SK-N-SH (cell line): ENCODE measurements at regions not wholly inside any gene's neighbourhood (a gene's known extent, or its start where the extent isn't known, plus 50 kb on each side); places are given as distances from the start of the nearest gene placed in this dataset.
"Not testable (repeated sequence)": the region's sequence is repeated elsewhere in the genome, so short reads cannot be mapped to it uniquely, and the experiment has no call there.

Source experiments
- CTCF ChIA-PET: fragments of 300-600, 350-600 bp; formaldehyde crosslinking; extraction: SDS; loops from one replicate; lab custom pipeline; 2021; lab: Yijun Ruan, JAX
- POLR2A ChIA-PET: fragments of 350-600 bp; sonication (Branson Sonifier 250); formaldehyde crosslinking; extraction: SDS; loops from one replicate; lab custom pipeline; 2020; ENCODE audit warnings: antibody characterized with exemption, inconsistent platforms; lab: Yijun Ruan, JAX
- DNase-seq: peaks from one replicate; pipeline ENCODE4 v3.0.0; 2012
- H2AFZ ChIP-seq: fragments of 200-600 bp; sonication (generic); 2 replicates; pipeline ENCODE4 v1.8.1; 2016; ENCODE audit warnings: antibody characterized with exemption, mild to moderate bottlenecking, low read depth
- H3F3A ChIP-seq: fragments of 200-600 bp; sonication (generic); replicated peaks from 2 replicates; pipeline ENCODE3; 2016; ENCODE audit warnings: antibody characterized with exemption, mild to moderate bottlenecking; ENCODE audit not compliant: insufficient read depth
- H3K27ac ChIP-seq, 2 experiments: fragments of 200-500 bp in 1 of 2; fragments of 200-600 bp in 1 of 2; sonication (Bioruptor generic) in 1 of 2; sonication (generic), shearing (Covaris generic) in 1 of 2; 2 replicates each; pipeline versions ENCODE4 v1.5.1 to v1.6.1; 2014 to 2016; ENCODE audit warnings: low read depth in 2 of 2, inconsistent platforms in 1 of 2, low read length in 1 of 2, mild to moderate bottlenecking in 1 of 2, mixed read lengths in 1 of 2
- H3K27me3 ChIP-seq: fragments of 200-600 bp; sonication (generic), shearing (Covaris generic); 2 replicates; pipeline ENCODE4 v1.6.1; 2016; ENCODE audit warnings: mixed run types; ENCODE audit not compliant: insufficient read depth
- H3K36me3 ChIP-seq, 2 experiments: fragments of 200-500 bp in 1 of 2; fragments of 200-600 bp in 1 of 2; sonication (Bioruptor generic) in 1 of 2; sonication (generic) in 1 of 2; replicated peaks in 1 of 2; 2 replicates each; pipeline versions ENCODE3 to v1.5.1; 2014 to 2016; ENCODE audit warnings: low read length in 1 of 2, mild to moderate bottlenecking in 1 of 2; ENCODE audit not compliant: insufficient read depth in 2 of 2, control insufficient read depth in 1 of 2
- H3K4me1 ChIP-seq, 2 experiments: fragments of 200-500 bp in 1 of 2; fragments of 200-600 bp in 1 of 2; sonication (Bioruptor generic) in 1 of 2; sonication (generic), shearing (Covaris generic) in 1 of 2; 2 replicates each; pipeline versions ENCODE4 v1.5.1 to v1.6.1; 2014 to 2016; ENCODE audit warnings: low read depth in 1 of 2, low read length in 1 of 2, mixed run types in 1 of 2; ENCODE audit not compliant: insufficient read depth in 2 of 2, control insufficient read depth in 1 of 2
- H3K4me2 ChIP-seq: fragments of 200-600 bp; sonication (generic), shearing (Covaris generic); 2 replicates; pipeline ENCODE4 v1.6.1; 2017; ENCODE audit warnings: mixed run types
- H3K4me3 ChIP-seq, 2 experiments: fragments of 200-500 bp in 1 of 2; fragments of 200-600 bp in 1 of 2; sonication (Bioruptor generic) in 1 of 2; sonication (generic), shearing (Covaris generic) in 1 of 2; 2 replicates each; pipeline versions ENCODE4 v1.5.1 to v1.8.1; 2014 to 2016; ENCODE audit warnings: low read depth in 2 of 2, inconsistent platforms in 1 of 2, low read length in 1 of 2, mild to moderate bottlenecking in 1 of 2, mixed read lengths in 1 of 2, moderate library complexity in 1 of 2
- H3K79me2 ChIP-seq: fragments of 200-600 bp; sonication (generic); 2 replicates; pipeline ENCODE4 v1.8.1; 2017; ENCODE audit warnings: mild to moderate bottlenecking; ENCODE audit not compliant: insufficient read depth
- H3K9ac ChIP-seq: fragments of 200-600 bp; sonication (generic); 2 replicates; pipeline ENCODE4 v1.6.1; 2017; ENCODE audit warnings: mixed run types
- H3K9me2 ChIP-seq: fragments of 200-600 bp; sonication (generic); 2 replicates; pipeline ENCODE4 v1.6.1; 2017; ENCODE audit warnings: mixed run types
- H3K9me3 ChIP-seq: fragments of 200-600 bp; sonication (generic); 2 replicates; pipeline ENCODE4 v1.6.1; 2017; ENCODE audit warnings: mixed run types, mild to moderate bottlenecking, moderate library complexity
- H4K20me1 ChIP-seq: fragments of 200-600 bp; sonication (generic); 2 replicates; pipeline ENCODE4 v1.6.1; 2017; ENCODE audit warnings: mild to moderate bottlenecking, mixed run types; ENCODE audit not compliant: insufficient read depth
- ELF1 ChIP-seq: IDR thresholded peaks from 2 replicates; pipeline ENCODE4 v1.4.0; 2012
- FOSL2 ChIP-seq: IDR thresholded peaks from 2 replicates; pipeline ENCODE4 v1.4.0; 2012; ENCODE audit warnings: low read depth, mild to moderate bottlenecking, moderate library complexity, borderline replicate concordance
- FOXJ3 ChIP-seq: sonication (generic); formaldehyde crosslinking; IDR thresholded peaks from 2 replicates; pipeline ENCODE4 v1.5.1; 2020; ENCODE audit warnings: mild to moderate bottlenecking, missing genetic modification reagents
- GATA2 ChIP-seq: sonication (generic); formaldehyde crosslinking; IDR thresholded peaks from 2 replicates; pipeline ENCODE4 v1.5.0; 2020; ENCODE audit warnings: mild to moderate bottlenecking, missing genetic modification reagents
- IRF3 ChIP-seq: fragments of 150-350 bp; IDR thresholded peaks from 2 replicates; pipeline ENCODE4 v1.6.1; 2016; ENCODE audit warnings: mild to moderate bottlenecking, low read depth, low read length
- JUND ChIP-seq: IDR thresholded peaks from 2 replicates; pipeline ENCODE4 v1.4.0; 2012
- POLR2AphosphoS5 ChIP-seq: IDR thresholded peaks from 2 replicates; pipeline ENCODE4 v1.6.1; 2012; ENCODE audit warnings: low read depth, low read length
- RCOR1 ChIP-seq: fragments of 150-350 bp; IDR thresholded peaks from 2 replicates; pipeline ENCODE4 v1.6.1; 2017; ENCODE audit warnings: antibody characterized with exemption, low read length
- RFX5 ChIP-seq: IDR thresholded peaks from 2 replicates; pipeline ENCODE4 v1.6.1; 2012; ENCODE audit warnings: mild to moderate bottlenecking, improper control_type of control experiment, low read length
- RXRA ChIP-seq: IDR thresholded peaks from 2 replicates; pipeline ENCODE4 v1.4.0; 2012; ENCODE audit warnings: low read depth, mild to moderate bottlenecking, borderline replicate concordance
- SIN3A ChIP-seq: IDR thresholded peaks from 2 replicates; pipeline ENCODE4 v1.6.1; 2012; ENCODE audit warnings: low read depth, mild to moderate bottlenecking, low read length, moderate library complexity, borderline replicate concordance
- TAF1 ChIP-seq: IDR thresholded peaks from 2 replicates; pipeline ENCODE4 v1.6.1; 2012; ENCODE audit warnings: low read depth, mild to moderate bottlenecking, low read length, moderate library complexity, borderline replicate concordance
- TCF12 ChIP-seq: IDR thresholded peaks from 2 replicates; pipeline ENCODE4 v1.4.0; 2012
- TEAD4 ChIP-seq: IDR thresholded peaks from 2 replicates; pipeline ENCODE4 v1.4.0; 2012; ENCODE audit warnings: mild to moderate bottlenecking, borderline replicate concordance; ENCODE audit not compliant: insufficient read depth
- USF1 ChIP-seq: IDR thresholded peaks from 2 replicates; pipeline ENCODE4 v1.4.0; 2012; ENCODE audit warnings: low read depth, borderline replicate concordance
- WGBS: methylation state at CpG from one replicate; pipeline ENCODE4 v1.1.6; 2017; ENCODE audit warnings: low lambda C conversion rate; 5-methylcytosine and 5-hydroxymethylcytosine counted together

GRCh38 chr1:78203410-78203982, 157.7 kb downstream of the GIPC2 start:
- H3K36me3 ChIP-seq, H3K9ac ChIP-seq, POLR2A ChIA-PET, H3F3A ChIP-seq, H3K4me3 ChIP-seq, H3K27me3 ChIP-seq, H3K9me3 ChIP-seq, H3K9me2 ChIP-seq, H3K4me2 ChIP-seq, H2AFZ ChIP-seq, H3K4me1 ChIP-seq, H4K20me1 ChIP-seq, DNase-seq, H3K79me2 ChIP-seq, H3K27ac ChIP-seq: not testable (repeated sequence)
- CTCF ChIA-PET = interaction anchor here (0.6 kb wide), 1 partner anchor 50 kb away, joined by 3 read pairs; no protein-coding TSS in a partner anchor
- 63% methylated on average over 12 of the region's 13 CpGs for WGBS

- Histone ChIP-seq H3K79me2 (no peaks in the 10 kb centered on the region), H3K36me3 (no peaks in the 10 kb centered on the region), H3K9ac (no peak overlapping the region), H3K4me3 (no peak overlapping the region), H3K9me3 (no peaks in the 10 kb centered on the region), H2AFZ (no peak overlapping the region), H3K4me2 (no peak overlapping the region), H3K9me2 (no peaks in the 10 kb centered on the region), H3K4me1 (no peaks in the 10 kb centered on the region), H3K27me3 (no peaks in the 10 kb centered on the region), H4K20me1 (no peaks in the 10 kb centered on the region), H3F3A (no peaks in the 10 kb centered on the region), H3K27ac (no peak overlapping the region)
- ChIA-PET POLR2A (no interaction called here), CTCF (no interaction called here)
- TF ChIP-seq SIN3A (no peak), JUND (no peak)
- no peak for DNase-seq
Observed at GRCh38 chr1:78210175-78210574, 164.4 kb downstream of the GIPC2 start.

GRCh38 chr1:78211483-78212092, 165.8 kb downstream of the GIPC2 start:
- Histone ChIP-seq H3K9me3 (no peaks in the 10 kb centered on the region), H3K4me1 (no peaks in the 10 kb centered on the region), H3F3A (no peaks in the 10 kb centered on the region), H4K20me1 (no peaks in the 10 kb centered on the region), H3K9ac (no peak overlapping the region), H3K9me2 (no peaks in the 10 kb centered on the region), H3K36me3 (no peaks in the 10 kb centered on the region)
- POLR2A ChIA-PET = no interaction called here
- TF ChIP-seq RXRA = no peak
- no peak for TF ChIP-seq USF1
- no peak for TF ChIP-seq FOXJ3
- TF ChIP-seq GATA2 = no peak
- no peak for TF ChIP-seq RFX5
- no peak for TF ChIP-seq TCF12
- TF ChIP-seq RCOR1 = no peak
- no peak for TF ChIP-seq TEAD4
- TF ChIP-seq POLR2AphosphoS5 = no peak
- TF ChIP-seq FOSL2 = no peak
- TF ChIP-seq IRF3 = no peak
- no peak for TF ChIP-seq ELF1
- no peak for TF ChIP-seq TAF1
- TF ChIP-seq, all 33 proteins: peak for 0
- CTCF ChIA-PET = interaction anchor here (1.0 kb wide), 1 partner anchor 81 kb away, joined by 3 read pairs; no protein-coding TSS in a partner anchor
- Histone ChIP-seq H3K27ac (no peak overlapping the region), H3K4me2 (no peak overlapping the region), H2AFZ (no peak overlapping the region), H3K27me3 (no peaks in the 10 kb centered on the region), H3K4me3 (no peak overlapping the region), H3K79me2 (no peaks in the 10 kb centered on the region)
- DNase-seq = no peak
- WGBS = 72% methylated on average over 5 of the region's 7 CpGs
